GM18909 (cell line): ENCODE measurements at regions not wholly inside any gene's neighbourhood (a gene's known extent, or its start where the extent isn't known, plus 50 kb on each side); places are given as distances from the start of the nearest gene placed in this dataset.
"Not testable (repeated sequence)": the region's sequence is repeated elsewhere in the genome, so short reads cannot be mapped to it uniquely, and the experiment has no call there.

Experiments
- ATAC-seq: cut with Tn5 transposase; IDR thresholded peaks from one replicate; pipeline ENCODE4 v1.9.1; 2021; ENCODE audit warnings: mild to moderate bottlenecking; ENCODE audit not compliant: unreplicated experiment, poor library complexity

DNA sequence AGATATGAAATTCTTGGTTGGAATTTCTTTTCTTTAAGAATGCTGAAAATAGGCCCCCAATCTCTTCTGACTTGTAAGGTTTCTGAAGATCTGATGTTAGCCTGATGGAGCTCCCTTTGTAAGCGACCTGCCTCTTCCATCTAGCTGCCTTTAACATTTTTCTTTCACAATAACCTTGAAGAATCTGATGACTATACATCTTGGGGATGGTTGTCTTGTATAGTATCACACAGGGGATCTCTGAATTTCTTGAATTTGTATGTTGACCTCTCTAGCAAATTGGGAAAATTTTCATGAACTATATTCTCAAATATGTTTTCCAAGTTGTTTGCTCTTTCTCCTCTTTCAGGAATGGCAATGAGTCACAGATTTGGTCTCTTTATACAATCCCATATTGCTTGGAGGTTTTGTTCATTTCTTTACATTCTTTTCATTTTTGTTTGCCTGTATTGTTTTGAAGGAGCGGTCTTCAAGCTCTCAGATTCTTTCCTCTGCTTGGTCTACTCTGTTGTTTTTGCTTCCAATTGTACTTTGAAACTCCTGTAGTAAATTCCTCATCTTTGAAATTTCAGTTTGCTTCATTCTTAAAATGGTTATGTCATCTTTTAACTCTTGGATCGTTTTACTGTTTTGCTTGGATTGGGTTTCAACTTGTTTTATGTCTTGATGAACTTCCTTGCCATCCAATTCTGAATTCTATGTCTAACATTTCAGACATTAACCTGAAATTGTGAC lies 245.2 kb upstream of the TARS1 start:
- ATAC-seq, result no peak

- ATAC-seq, result no peak
Observed at GRCh38 chr5:33198836-33199235, 241.9 kb upstream of the TARS1 start.

GRCh38 chr5:33203931-33204330 lies 236.8 kb upstream of the TARS1 start:
- ATAC-seq, result no peak

DNA sequence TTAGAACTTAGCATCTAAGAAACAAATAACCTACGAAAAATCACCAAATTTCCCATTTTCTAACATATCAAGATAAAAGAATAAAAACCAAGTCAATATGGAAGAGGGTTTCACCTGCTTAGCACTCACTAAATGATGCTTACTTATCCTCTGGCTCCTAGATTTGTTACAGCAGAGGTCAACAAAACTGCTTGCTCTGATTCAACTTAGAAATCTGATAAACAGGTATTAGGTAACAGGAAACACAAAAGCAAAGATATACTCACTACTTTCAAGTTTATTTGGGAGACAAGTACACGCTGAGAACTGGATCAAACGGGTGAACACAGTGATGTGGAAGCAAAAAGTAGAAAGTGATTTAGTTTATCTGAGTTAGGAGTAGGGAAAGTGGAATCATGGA lies 235.7 kb upstream of the TARS1 start:
- no peak for ATAC-seq

- ATAC-seq, result no peak
Observed at GRCh38 chr5:33205727-33206410, 234.9 kb upstream of the TARS1 start.

- no peak for ATAC-seq
Observed at GRCh38 chr5:33206962-33207506, 233.7 kb upstream of the TARS1 start.

DNA sequence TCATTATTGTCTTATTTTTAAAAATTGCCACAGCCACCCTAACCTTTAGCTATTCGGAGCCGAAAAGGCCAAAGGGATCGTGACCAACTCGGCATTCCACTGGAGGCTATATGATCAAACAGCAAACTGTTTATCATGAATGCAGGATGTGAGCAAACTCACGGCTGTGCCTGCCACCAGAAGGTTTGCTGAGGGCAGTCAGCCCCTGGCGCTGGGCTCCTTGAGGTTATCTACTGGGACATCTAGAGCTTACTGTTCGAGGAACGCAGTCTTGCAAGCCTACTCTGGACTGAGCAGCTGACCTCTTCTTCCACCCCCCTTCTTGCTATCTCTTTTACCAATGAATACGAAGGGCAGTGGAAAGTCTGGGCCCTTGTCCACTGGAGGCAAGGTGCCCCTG lies 231.5 kb upstream of the TARS1 start:
- ATAC-seq, result no peak

- not testable (repeated sequence) for ATAC-seq
Observed at GRCh38 chr5:33210221-33210620, 230.5 kb upstream of the TARS1 start.

- no peak for ATAC-seq
Observed at GRCh38 chr5:33210978-33211377, 229.8 kb upstream of the TARS1 start.

DNA sequence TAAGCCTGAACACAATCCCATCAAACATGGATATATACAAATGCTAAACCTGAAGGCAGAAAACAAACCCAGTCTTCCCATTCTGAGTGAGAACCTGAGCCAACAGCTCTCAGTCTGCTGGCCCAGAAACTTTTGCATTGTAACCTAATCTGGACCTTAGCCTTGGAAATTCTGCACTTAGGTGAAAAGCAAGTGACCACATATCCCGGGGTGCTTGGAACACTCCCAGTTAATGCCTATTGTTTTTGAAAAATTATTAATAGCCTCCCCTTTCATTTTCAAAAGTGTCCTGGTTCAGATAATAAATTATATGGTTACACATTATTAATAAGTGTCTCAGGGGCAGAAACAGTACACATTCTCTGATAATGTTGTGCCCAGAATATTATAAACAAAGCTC lies 228.3 kb upstream of the TARS1 start:
- no peak for ATAC-seq

DNA sequence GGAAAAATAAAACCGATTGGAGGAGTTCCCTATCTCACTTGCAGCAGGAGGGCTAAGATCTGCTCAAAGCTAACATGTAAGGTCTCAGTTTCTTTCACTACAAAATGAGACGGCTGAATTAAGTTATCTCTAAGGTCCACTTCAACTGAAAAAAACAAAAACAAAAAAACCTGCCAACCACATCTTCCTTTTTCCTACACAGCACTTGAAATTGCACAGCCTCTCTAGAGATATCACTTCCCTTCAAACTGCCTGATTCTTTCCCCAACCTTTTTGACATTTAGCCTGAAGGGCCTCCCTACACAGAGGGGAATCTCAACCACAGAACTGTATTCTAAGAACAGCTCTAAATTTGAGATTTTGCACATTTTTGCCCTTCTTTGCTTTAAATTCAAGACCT lies 227.9 kb upstream of the TARS1 start:
- no peak for ATAC-seq

DNA sequence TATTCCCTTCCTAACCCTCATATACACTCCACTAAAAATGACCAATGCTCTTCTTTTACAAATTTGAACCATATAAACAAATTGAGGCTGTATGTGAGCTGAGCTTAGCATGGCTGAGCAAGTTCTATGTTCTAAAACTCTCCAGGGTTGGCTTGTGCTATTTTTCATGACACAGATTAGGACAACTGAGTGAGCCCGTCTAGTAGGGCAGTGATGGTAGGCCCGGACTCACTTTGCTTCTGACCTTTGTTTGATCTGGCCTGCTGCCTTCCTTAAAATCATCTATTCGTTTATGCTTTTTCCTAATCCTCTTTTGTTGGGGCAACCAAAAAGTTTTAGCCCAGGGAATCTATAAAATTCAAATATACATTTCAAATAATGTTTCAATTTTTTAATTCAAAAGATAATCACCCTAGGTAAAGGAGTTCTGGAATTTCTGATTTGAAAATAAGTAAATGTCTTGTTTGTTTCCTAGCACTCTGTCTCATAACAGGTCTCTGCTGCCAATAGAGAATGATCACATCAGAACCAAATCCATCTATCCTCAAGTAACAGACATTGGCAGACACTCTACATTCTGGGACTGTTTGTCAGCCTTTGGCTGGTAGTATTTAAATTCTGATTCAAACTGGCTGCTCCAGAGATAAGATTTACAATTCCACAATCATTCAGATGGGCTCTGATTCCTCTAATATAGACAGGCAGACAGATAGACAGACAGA lies 217.0 kb upstream of the TARS1 start:
- no peak for ATAC-seq

DNA sequence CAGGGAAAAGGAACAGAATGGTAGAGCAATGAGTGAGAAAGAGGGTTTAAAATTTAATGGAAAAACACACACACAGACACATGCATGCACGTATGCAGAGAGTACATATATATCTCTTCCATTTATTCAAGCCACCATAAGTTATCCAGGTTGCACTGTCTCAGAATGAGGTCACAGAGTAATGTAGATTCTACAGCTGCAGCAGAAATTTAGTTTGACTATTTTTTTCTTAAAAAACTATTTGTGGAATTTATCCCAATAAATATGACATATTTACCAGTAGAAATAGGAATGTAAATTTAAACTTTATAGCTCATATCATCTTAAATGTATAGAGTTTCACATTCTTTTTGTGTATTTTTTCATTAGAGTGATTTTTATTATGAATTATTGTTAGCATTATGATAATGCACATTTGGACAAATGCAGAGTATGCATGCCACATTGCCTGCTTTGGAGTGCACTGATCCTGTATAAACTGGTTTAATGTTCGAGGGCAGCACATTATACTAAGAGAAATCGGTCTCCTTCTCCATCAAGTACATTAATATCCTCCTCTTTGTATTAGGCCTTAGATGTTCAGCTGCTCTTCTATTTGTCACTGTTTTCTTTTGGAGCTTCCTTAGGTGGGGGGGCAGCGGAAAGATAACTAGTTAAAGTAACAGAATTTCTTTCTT lies 216.3 kb upstream of the TARS1 start:
- ATAC-seq, result no peak

GRCh38 chr5:33227247-33227646 lies 213.5 kb upstream of the TARS1 start:
- no peak for ATAC-seq

GRCh38 chr5:33227746-33228145 lies 213.0 kb upstream of the TARS1 start:
- ATAC-seq, result no peak

DNA sequence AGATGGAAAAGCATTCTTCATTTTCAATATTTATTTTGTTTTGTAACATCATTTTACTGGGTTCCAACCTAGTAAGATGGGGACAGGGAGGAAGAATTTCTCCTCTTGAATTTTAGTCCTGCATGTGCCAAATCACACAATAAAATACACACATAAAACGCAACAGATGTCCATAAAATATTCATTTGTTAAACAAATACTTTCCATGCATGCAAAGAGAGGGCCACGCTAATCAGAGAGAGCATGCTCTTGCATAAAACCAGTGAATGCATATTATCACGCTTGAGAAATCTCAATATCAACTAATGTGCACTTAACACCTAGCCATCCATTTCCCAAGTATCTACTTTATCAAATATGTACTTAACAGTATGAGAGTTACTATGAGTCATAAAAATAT lies 212.6 kb upstream of the TARS1 start:
- ATAC-seq, result no peak

- no peak for ATAC-seq
Observed at GRCh38 chr5:33229216-33229615, 211.5 kb upstream of the TARS1 start.

DNA sequence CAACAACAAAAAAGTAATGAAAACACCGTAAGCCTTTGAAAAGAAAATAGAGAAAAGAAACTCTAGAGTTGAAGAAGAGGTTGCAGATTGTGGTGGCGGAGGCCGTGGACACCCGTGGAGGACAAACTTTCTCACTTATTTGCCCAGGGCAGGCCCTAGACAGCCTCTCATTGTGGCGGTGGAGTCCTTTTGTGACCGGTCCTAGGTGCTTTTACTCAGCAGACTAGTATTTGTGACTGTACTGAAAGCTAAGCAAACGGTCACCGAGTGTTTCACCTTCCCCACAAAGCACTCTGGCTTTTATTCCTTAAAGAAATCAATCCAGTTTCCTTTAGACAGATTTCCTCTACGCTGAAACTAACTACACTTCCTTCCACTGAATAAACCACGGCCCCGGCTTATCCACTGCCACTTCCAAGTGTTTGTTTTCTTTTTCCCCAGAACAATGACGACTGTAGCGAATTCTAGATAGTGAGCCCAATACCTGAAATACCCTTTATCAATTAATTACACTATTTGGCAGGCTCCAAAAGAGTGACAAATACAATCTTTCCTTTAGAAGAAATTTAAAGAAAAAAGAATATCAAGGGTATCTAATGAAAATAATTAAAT lies 210.2 kb upstream of the TARS1 start:
- no peak for ATAC-seq

DNA sequence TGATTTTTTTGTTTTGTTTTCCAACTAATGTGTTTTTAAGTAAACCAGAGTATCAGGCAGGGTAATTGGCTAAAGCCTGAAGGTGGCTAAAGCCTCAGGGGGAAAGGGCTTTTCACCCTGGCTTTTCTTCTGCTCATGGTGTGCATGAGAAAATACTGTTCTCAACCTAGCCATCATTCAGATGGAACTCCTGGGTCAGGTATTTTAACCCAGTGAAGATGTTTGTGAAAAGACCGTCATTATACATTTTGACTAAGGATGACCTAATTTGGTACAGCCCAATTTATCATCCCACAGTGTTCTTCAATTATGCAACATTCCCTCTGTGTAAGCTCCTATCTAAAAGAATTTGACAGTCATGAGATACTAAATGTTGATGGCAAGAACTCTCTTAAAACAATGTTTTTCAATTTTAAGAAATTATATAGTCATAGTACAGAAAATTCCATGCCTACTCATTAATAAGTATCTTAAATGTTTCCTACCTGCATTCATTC lies 209.5 kb upstream of the TARS1 start:
- ATAC-seq, result no peak

GRCh38 chr5:33231935-33232334 lies 208.8 kb upstream of the TARS1 start:
- ATAC-seq, result no peak
